ENCODE measurements at regions not wholly inside any gene's neighbourhood (a gene's known extent, or its start where the extent isn't known, plus 50 kb on each side); places are given as distances from the start of the nearest gene placed in this dataset.

DNA sequence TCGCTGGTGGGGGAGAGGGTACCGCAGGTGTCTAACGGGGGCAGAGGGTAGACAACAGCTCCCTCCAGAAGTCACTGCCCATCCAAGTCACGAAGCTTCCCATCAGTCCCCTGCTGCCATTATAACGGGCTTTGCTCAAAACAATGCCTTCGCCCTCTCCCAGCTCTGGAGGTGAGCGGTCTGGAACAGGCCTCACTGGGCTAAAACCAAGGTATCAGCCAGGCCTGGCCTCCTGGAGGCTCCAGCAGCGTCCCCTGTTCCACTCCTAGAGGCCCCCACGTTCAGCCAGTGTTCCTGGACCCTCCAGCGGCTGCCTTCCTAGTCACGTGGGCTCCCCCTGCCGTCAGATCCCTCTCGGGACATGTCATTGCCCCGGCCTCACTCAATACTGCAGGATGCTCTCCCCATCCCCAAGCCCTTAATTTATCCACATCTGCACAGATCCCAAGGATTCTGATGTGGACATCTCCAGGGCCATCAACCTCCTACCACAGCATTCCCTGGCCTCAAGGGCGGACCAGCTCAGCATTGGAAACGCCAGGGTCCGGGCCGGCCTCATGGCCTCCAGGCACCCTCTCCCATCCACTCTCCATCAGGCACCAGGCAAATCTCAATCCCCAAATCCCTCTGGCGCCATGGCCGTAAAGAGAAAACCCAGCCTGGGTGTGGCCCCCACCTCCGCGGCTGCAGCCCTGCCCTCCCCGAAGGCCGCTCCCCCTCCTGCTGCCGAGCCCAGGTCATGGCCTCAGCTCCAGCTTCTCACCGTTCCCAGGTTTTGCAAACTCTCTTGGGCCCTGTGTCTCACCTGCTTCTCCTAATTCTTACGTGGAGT is 104.1 kb upstream of the FAM20C start:
- TF ChIP-seq, protein P1, sequence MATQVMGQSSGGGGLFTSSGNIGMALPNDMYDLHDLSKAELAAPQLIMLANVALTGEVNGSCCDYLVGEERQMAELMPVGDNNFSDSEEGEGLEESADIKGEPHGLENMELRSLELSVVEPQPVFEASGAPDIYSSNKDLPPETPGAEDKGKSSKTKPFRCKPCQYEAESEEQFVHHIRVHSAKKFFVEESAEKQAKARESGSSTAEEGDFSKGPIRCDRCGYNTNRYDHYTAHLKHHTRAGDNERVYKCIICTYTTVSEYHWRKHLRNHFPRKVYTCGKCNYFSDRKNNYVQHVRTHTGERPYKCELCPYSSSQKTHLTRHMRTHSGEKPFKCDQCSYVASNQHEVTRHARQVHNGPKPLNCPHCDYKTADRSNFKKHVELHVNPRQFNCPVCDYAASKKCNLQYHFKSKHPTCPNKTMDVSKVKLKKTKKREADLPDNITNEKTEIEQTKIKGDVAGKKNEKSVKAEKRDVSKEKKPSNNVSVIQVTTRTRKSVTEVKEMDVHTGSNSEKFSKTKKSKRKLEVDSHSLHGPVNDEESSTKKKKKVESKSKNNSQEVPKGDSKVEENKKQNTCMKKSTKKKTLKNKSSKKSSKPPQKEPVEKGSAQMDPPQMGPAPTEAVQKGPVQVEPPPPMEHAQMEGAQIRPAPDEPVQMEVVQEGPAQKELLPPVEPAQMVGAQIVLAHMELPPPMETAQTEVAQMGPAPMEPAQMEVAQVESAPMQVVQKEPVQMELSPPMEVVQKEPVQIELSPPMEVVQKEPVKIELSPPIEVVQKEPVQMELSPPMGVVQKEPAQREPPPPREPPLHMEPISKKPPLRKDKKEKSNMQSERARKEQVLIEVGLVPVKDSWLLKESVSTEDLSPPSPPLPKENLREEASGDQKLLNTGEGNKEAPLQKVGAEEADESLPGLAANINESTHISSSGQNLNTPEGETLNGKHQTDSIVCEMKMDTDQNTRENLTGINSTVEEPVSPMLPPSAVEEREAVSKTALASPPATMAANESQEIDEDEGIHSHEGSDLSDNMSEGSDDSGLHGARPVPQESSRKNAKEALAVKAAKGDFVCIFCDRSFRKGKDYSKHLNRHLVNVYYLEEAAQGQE (IDR thresholded peaks at IDR 0.05; ENCODE audit: low read depth): no peak
- no peak for TF ChIP-seq FOXM1 (IDR thresholded peaks at IDR 0.05; ENCODE audit: borderline replicate concordance, low read depth)
- no peak for TF ChIP-seq TAF1 (IDR thresholded peaks at IDR 0.05; ENCODE audit: low read depth)
- no peak for TF ChIP-seq EP300 (IDR thresholded peaks at IDR 0.05; ENCODE audit: borderline replicate concordance)
- TF ChIP-seq TCF12 (IDR thresholded peaks at IDR 0.05; ENCODE audit: low read depth): no peak
- TF ChIP-seq YY1 (IDR thresholded peaks at IDR 0.05; ENCODE audit: low read depth): no peak
- TF ChIP-seq, protein P2, sequence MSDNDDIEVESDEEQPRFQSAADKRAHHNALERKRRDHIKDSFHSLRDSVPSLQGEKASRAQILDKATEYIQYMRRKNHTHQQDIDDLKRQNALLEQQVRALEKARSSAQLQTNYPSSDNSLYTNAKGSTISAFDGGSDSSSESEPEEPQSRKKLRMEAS (IDR thresholded peaks at IDR 0.05): no peak
